ENCODE measurements at regions not wholly inside any gene's neighbourhood (a gene's known extent, or its start where the extent isn't known, plus 50 kb on each side); places are given as distances from the start of the nearest gene placed in this dataset.

DNA sequence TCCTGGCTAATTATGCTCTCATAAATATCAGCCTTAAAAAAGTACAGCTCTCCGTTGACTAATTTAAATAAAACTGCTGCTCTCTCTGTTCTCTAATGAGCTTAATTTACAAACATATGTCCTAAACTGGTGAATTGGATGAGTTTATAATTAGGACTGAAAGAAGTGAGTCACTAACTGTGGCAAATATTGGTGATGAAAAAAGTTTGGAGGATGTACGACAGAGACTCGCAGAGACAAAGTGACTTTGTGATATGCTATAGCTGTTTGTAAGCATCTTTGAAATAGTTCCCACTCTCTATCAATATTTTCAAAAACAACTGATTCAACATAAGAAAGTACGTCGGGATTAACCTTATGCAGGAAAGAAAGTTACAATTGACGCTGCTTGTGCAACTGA lies 138.9 kb upstream of the TMEFF2 start:
- TF ChIP-seq, protein P1, sequence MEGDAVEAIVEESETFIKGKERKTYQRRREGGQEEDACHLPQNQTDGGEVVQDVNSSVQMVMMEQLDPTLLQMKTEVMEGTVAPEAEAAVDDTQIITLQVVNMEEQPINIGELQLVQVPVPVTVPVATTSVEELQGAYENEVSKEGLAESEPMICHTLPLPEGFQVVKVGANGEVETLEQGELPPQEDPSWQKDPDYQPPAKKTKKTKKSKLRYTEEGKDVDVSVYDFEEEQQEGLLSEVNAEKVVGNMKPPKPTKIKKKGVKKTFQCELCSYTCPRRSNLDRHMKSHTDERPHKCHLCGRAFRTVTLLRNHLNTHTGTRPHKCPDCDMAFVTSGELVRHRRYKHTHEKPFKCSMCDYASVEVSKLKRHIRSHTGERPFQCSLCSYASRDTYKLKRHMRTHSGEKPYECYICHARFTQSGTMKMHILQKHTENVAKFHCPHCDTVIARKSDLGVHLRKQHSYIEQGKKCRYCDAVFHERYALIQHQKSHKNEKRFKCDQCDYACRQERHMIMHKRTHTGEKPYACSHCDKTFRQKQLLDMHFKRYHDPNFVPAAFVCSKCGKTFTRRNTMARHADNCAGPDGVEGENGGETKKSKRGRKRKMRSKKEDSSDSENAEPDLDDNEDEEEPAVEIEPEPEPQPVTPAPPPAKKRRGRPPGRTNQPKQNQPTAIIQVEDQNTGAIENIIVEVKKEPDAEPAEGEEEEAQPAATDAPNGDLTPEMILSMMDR (IDR thresholded peaks at IDR 0.05), result no peak
- TF ChIP-seq POLR2A (IDR thresholded peaks at IDR 0.05), result no peak
- no peak for TF ChIP-seq POLR2AphosphoS5 (IDR thresholded peaks at IDR 0.05)
- TF ChIP-seq EP300 (IDR thresholded peaks at IDR 0.05), result no peak

Measured in stomach (tissue), 4 donors.